ENCODE measurements at regions not wholly inside any gene's neighbourhood (a gene's known extent, or its start where the extent isn't known, plus 50 kb on each side); places are given as distances from the start of the nearest gene placed in this dataset.
A peak's percentile ranks its signal among the peaks of the same experiment; 100 is the strongest.

- in situ Hi-C loops (cut with HindIII; ENCODE audit: low pct_ligation_motif_present, low sequenced_read_pairs): no loop called here
- no peak for DNase-seq
- Histone ChIP-seq H3K36me3 (replicated peaks) (no peaks in the 10 kb centered on the region), H3K4me3 (ENCODE audit: low read depth, low read length) (peak overlapping the region; percentile 3), H3K27ac (no peak overlapping the region), H3K27me3 (replicated peaks) (no peaks in the 10 kb centered on the region)
- no peak for TF ChIP-seq CTCF (IDR thresholded peaks at IDR 0.05; ENCODE audit: low read depth, low read length, missing control alignments)
These were observed 253.8 kb upstream of the PMFBP1 start for GRCh38 chr16:72425571-72426341.

DNA sequence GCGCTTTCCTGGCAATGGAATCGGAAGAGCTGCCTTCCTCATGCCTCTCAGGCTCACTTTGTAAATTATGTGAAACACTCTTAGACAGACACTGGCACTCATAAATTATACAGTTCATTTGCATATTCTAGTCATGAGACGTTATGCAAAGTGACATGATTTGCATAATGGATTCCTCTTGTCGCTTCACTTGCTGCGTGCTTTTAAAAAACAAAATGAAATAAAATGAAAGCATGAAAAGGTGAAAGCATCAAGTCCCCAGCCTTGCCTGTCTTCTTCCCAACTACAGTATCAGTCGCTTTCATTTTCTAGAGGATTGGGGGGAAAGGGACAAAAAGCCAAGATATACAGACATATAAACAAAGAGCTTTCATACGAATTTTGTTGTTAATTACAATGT, 252.8 kb upstream of the PMFBP1 start:
- DNase-seq: no peak
- TF ChIP-seq CTCF (IDR thresholded peaks at IDR 0.05; ENCODE audit: low read depth, low read length, missing control alignments): no peak
- Histone ChIP-seq H3K4me3 (ENCODE audit: low read depth, low read length) (no peak overlapping the region), H3K27me3 (replicated peaks) (no peaks in the 10 kb centered on the region), H3K27ac (no peak overlapping the region), H3K36me3 (replicated peaks) (no peaks in the 10 kb centered on the region)
- in situ Hi-C loops (cut with HindIII; ENCODE audit: low pct_ligation_motif_present, low sequenced_read_pairs): no loop called here

DNA sequence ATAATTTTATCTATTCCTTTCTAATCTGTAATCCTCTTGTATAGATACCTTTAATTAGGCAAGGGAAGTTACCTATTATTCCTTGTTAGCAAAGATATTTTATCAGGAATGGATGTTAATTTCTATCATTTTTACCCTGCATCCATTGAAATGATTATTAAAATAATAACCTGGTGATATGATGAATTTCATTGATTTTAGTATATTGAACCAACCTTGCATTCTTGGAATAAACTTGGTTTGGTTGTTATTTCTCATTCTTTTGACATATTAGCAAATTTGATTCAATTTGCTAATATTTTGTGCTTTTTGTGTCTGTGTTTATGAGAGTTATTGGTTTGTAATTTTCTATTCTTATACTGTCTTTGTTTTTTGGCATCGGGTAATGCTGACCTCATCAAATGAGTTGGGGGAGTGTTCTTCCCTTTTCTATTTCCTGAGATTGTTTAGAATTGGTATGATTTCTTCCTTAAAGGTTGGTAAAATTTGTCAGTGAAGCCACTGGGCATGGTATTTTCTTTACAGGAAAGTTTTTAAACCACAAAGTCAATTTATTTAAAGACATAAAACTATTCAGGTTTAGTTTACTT, 250.4 kb upstream of the PMFBP1 start:
- Histone ChIP-seq H3K27me3 (replicated peaks) (no peaks in the 10 kb centered on the region), H3K27ac (no peak overlapping the region), H3K4me3 (ENCODE audit: low read depth, low read length) (no peak overlapping the region), H3K36me3 (replicated peaks) (no peaks in the 10 kb centered on the region)
- no peak for TF ChIP-seq CTCF (IDR thresholded peaks at IDR 0.05; ENCODE audit: low read depth, low read length, missing control alignments)
- DNase-seq: no peak
- in situ Hi-C loops (cut with HindIII; ENCODE audit: low pct_ligation_motif_present, low sequenced_read_pairs): no loop called here

DNA sequence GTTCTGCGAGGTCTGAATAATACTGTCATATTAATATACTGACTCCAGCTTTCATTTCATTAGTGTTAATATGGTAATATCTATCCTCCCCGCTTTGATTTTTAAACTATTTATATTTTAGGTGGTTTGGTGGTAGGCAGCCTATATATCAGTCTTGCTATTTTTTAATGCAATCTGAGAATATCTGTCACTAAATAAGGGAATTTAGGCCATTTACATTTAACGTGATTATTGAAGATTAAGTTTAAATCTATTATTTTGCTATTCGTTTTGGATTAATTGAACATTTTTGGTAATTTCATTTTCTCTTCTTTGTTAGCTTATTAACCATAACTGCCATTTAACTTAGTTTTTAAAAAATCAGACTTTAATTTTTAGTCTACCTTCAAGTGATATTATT, 247.7 kb upstream of the PMFBP1 start:
- no peak overlapping the region for H3K27ac ChIP-seq
- H3K27me3 ChIP-seq (replicated peaks): no peaks in the 10 kb centered on the region
- DNase-seq: no peak
- in situ Hi-C loops (cut with HindIII; ENCODE audit: low pct_ligation_motif_present, low sequenced_read_pairs): no loop called here
- no peaks in the 10 kb centered on the region for H3K36me3 ChIP-seq (replicated peaks)
- no peak overlapping the region for H3K4me3 ChIP-seq (ENCODE audit: low read depth, low read length)
- TF ChIP-seq CTCF (IDR thresholded peaks at IDR 0.05; ENCODE audit: low read depth, low read length, missing control alignments): no peak

DNA sequence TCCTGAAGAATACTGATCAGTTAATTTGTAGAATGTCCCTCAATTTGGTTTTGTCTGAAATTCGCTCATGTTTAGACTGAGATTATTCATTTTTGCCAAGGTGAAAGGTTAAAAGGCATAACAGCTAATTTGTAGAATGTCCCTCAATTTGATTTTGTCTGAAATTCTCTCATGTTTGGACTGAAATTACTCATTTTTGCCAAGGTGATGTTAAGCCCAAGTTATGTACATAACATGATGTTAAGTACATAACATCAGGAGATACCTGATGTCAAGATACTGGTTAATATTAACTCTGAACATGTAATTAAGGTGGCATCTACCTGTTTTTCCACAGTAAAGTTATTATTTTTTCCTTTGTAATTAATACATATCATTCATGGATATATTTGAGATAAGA, 243.4 kb upstream of the PMFBP1 start:
- no peak for TF ChIP-seq CTCF (IDR thresholded peaks at IDR 0.05; ENCODE audit: low read depth, low read length, missing control alignments)
- H3K27me3 ChIP-seq (replicated peaks): no peaks in the 10 kb centered on the region
- H3K36me3 ChIP-seq (replicated peaks): no peaks in the 10 kb centered on the region
- DNase-seq: no peak
- in situ Hi-C loops (cut with HindIII; ENCODE audit: low pct_ligation_motif_present, low sequenced_read_pairs): no loop called here
- no peak overlapping the region for H3K27ac ChIP-seq
- no peak overlapping the region for H3K4me3 ChIP-seq (ENCODE audit: low read depth, low read length)
